Neural cell (in vitro differentiated cells): ENCODE measurements at regions not wholly inside any gene's neighbourhood (a gene's known extent, or its start where the extent isn't known, plus 50 kb on each side); places are given as distances from the start of the nearest gene placed in this dataset.
"Not testable (repeated sequence)": the region's sequence is repeated elsewhere in the genome, so short reads cannot be mapped to it uniquely, and the experiment has no call there.

ENCODE experiments used
- H2AFZ ChIP-seq: fragments of 200-600, 300-800 bp; sonication (generic), shearing (Covaris generic); 2 replicates; pipeline ENCODE4 v1.6.0; 2014; ENCODE audit warnings: low read depth, mild to moderate bottlenecking, antibody characterized with exemption, low read length, moderate library complexity
- H3F3A ChIP-seq: fragments of 200-600 bp; shearing (Covaris generic); 2 replicates; pipeline ENCODE4 v1.6.1; 2016; ENCODE audit warnings: mild to moderate bottlenecking, moderate library complexity, mixed read lengths, antibody characterized with exemption, low read length; ENCODE audit not compliant: insufficient read depth, poor library complexity, severe bottlenecking
- H3K27ac ChIP-seq: fragments of 200-600, 300-800 bp; sonication (generic), shearing (Covaris generic); 2 replicates; pipeline ENCODE4 v1.5.1; 2014; ENCODE audit warnings: mild to moderate bottlenecking, low read length, moderate library complexity
- H3K27me3 ChIP-seq: fragments of 300-800, 200-600 bp; sonication (generic), shearing (Covaris generic); 2 replicates; pipeline ENCODE4 v1.6.0; 2014; ENCODE audit warnings: mild to moderate bottlenecking, low read depth, low read length, moderate library complexity; ENCODE audit not compliant: insufficient read depth
- H3K36me3 ChIP-seq: fragments of 300-800, 200-600 bp; sonication (generic), shearing (Covaris generic); 2 replicates; pipeline ENCODE4 v1.5.1; 2014; ENCODE audit warnings: mild to moderate bottlenecking, antibody characterized with exemption, low read length, moderate library complexity; ENCODE audit not compliant: insufficient read depth
- H3K4me2 ChIP-seq: fragments of 300-800, 200-600 bp; sonication (generic), shearing (Covaris generic); 2 replicates; pipeline ENCODE4 v1.6.0; 2014; ENCODE audit warnings: mild to moderate bottlenecking, low read length
- H3K4me3 ChIP-seq: fragments of 300-800, 200-600 bp; sonication (generic), shearing (Covaris generic); 2 replicates; pipeline ENCODE4 v1.5.1; 2014; ENCODE audit warnings: mild to moderate bottlenecking, low read length, moderate library complexity
- H3K79me2 ChIP-seq: fragments of 200-600 bp; shearing (Covaris generic); replicated peaks from 2 replicates; pipeline ENCODE4 v1.6.0; 2014; ENCODE audit warnings: mild to moderate bottlenecking, low read length, moderate library complexity; ENCODE audit not compliant: insufficient read depth
- H3K9ac ChIP-seq: fragments of 300-800, 200-600 bp; sonication (generic), shearing (Covaris generic); 2 replicates; pipeline ENCODE4 v1.6.1; 2016; ENCODE audit warnings: mild to moderate bottlenecking, low read length, mixed read lengths
- H3K9me2 ChIP-seq: fragments of 200-600 bp; shearing (Covaris generic); 2 replicates; pipeline ENCODE4 v1.6.1; 2016; ENCODE audit warnings: mild to moderate bottlenecking, low read length, mixed read lengths; ENCODE audit not compliant: insufficient read depth
- H3K9me3 ChIP-seq: fragments of 200-600, 300-800 bp; sonication (generic), shearing (Covaris generic); 2 replicates; pipeline ENCODE4 v1.6.1; 2016; ENCODE audit warnings: mild to moderate bottlenecking, mixed run types, low read length, moderate library complexity, mixed read lengths
- H4K20me1 ChIP-seq: fragments of 200-600 bp; shearing (Covaris generic); 2 replicates; pipeline ENCODE4 v1.6.1; 2016; ENCODE audit warnings: mild to moderate bottlenecking, mixed run types; ENCODE audit not compliant: insufficient read depth
- CTCF ChIP-seq: fragments of 450-650 bp; IDR thresholded peaks from 2 replicates; pipeline ENCODE4 v1.5.1; 2014; ENCODE audit warnings: antibody characterized with exemption, mild to moderate bottlenecking, moderate library complexity; ENCODE audit not compliant: poor library complexity, severe bottlenecking
- EP300 ChIP-seq: fragments of 450-650 bp; conservative IDR thresholded peaks from 2 replicates; pipeline ENCODE4 v1.6.1; 2014; ENCODE audit warnings: antibody characterized with exemption, mild to moderate bottlenecking, moderate library complexity; ENCODE audit not compliant: poor library complexity, severe bottlenecking
- EZH2 ChIP-seq: fragments of 200-600, 300-800 bp; shearing (Covaris generic), sonication (generic); IDR thresholded peaks from 2 replicates; pipeline ENCODE4 v1.6.1; 2014; ENCODE audit warnings: antibody characterized with exemption, low read length, borderline replicate concordance, mild to moderate bottlenecking; ENCODE audit not compliant: insufficient read depth, poor library complexity, severe bottlenecking
- MXI1 ChIP-seq: fragments of 450-650 bp; conservative IDR thresholded peaks from 2 replicates; pipeline ENCODE4 v1.6.1; 2014; ENCODE audit warnings: antibody characterized with exemption, mild to moderate bottlenecking; ENCODE audit not compliant: poor library complexity, severe bottlenecking
- POLR2AphosphoS5 ChIP-seq: IDR thresholded peaks from 2 replicates; pipeline ENCODE4 v1.6.1; 2012
- RAD21 ChIP-seq: fragments of 450-650 bp; conservative IDR thresholded peaks from 2 replicates; pipeline ENCODE4 v1.6.1; 2014; ENCODE audit warnings: antibody characterized with exemption, mild to moderate bottlenecking, moderate library complexity
- REST ChIP-seq: IDR thresholded peaks from 2 replicates; pipeline ENCODE4 v1.6.1; 2012; ENCODE audit warnings: borderline replicate concordance
- SMC3 ChIP-seq: fragments of 450-650 bp; conservative IDR thresholded peaks from 2 replicates; pipeline ENCODE4 v1.6.1; 2014; ENCODE audit warnings: antibody characterized with exemption, mild to moderate bottlenecking, moderate library complexity; ENCODE audit not compliant: poor library complexity
- TAF1 ChIP-seq: IDR thresholded peaks from 2 replicates; pipeline ENCODE4 v1.6.1; 2012; ENCODE audit warnings: low read depth

- Histone ChIP-seq H3K27me3 (no peaks in the 10 kb centered on the region), H3K27ac (no peak overlapping the region), H3K9me2 (no peaks in the 10 kb centered on the region), H3K79me2 (no peaks in the 10 kb centered on the region), H3F3A (no peaks in the 10 kb centered on the region), H3K9me3 (peaks cover 8% of the 10 kb centered on the region), H4K20me1 (no peaks in the 10 kb centered on the region), H3K9ac (no peak overlapping the region), H3K36me3 (no peaks in the 10 kb centered on the region), H3K4me2 (no peak overlapping the region), H3K4me3 (no peak overlapping the region), H2AFZ (no peak overlapping the region)
- TF ChIP-seq REST = no peak
- TF ChIP-seq CTCF = no peak
- TF ChIP-seq SMC3 = no peak
- TF ChIP-seq EZH2 = no peak
- TF ChIP-seq TAF1 = no peak
- TF ChIP-seq POLR2AphosphoS5 = no peak
- TF ChIP-seq RAD21 = no peak
- TF ChIP-seq MXI1 = no peak
- no peak for TF ChIP-seq EP300
Observed at GRCh38 chr5:103679873-103680272, 117.3 kb upstream of the NUDT12 start.

- not testable (repeated sequence) for H3K27ac ChIP-seq, H3K4me2 ChIP-seq, H3K4me3 ChIP-seq, H4K20me1 ChIP-seq, H3K79me2 ChIP-seq, H3K36me3 ChIP-seq, H2AFZ ChIP-seq, H3K9ac ChIP-seq, H3F3A ChIP-seq, H3K9me2 ChIP-seq, H3K27me3 ChIP-seq, H3K9me3 ChIP-seq
Observed at GRCh38 chr5:103676198-103676597, 113.6 kb upstream of the NUDT12 start.

GRCh38 chr5:103674739-103675138 is 112.2 kb upstream of the NUDT12 start:
- TF ChIP-seq POLR2AphosphoS5 (no peak), TAF1 (no peak), REST (no peak), CTCF (no peak), RAD21 (no peak), EP300 (no peak), SMC3 (no peak), EZH2 (no peak), MXI1 (no peak)
- H3K9ac ChIP-seq = no peak overlapping the region
- no peaks in the 10 kb centered on the region for H3K79me2 ChIP-seq
- H3K27me3 ChIP-seq = no peaks in the 10 kb centered on the region
- H3K4me2 ChIP-seq = no peak overlapping the region
- no peaks in the 10 kb centered on the region for H3K36me3 ChIP-seq
- peaks cover 8% of the 10 kb centered on the region for H3K9me3 ChIP-seq
- no peaks in the 10 kb centered on the region for H3K9me2 ChIP-seq
- H3K27ac ChIP-seq = no peak overlapping the region
- no peak overlapping the region for H3K4me3 ChIP-seq
- no peak overlapping the region for H2AFZ ChIP-seq
- no peaks in the 10 kb centered on the region for H3F3A ChIP-seq
- H4K20me1 ChIP-seq = no peaks in the 10 kb centered on the region
